Hepatocyte (in vitro differentiated cells): ENCODE measurements at regions not wholly inside any gene's neighbourhood (a gene's known extent, or its start where the extent isn't known, plus 50 kb on each side); places are given as distances from the start of the nearest gene placed in this dataset.

Experiments used
- EZH2phosphoT487 ChIP-seq: fragments of 200-600 bp; sonication (generic); IDR thresholded peaks from one replicate; pipeline ENCODE4 v1.6.1; 2018; ENCODE audit warnings: antibody characterized with exemption, mild to moderate bottlenecking, low read depth, moderate library complexity; ENCODE audit not compliant: unreplicated experiment, severe bottlenecking
- TF ChIP-seq, protein P1 (sequence below): fragments of 200-600 bp; sonication (generic); IDR thresholded peaks from 2 replicates; pipeline ENCODE4 v1.5.1; 2016; ENCODE audit warnings: antibody characterized with exemption, mild to moderate bottlenecking; ENCODE audit not compliant: poor library complexity

DNA sequence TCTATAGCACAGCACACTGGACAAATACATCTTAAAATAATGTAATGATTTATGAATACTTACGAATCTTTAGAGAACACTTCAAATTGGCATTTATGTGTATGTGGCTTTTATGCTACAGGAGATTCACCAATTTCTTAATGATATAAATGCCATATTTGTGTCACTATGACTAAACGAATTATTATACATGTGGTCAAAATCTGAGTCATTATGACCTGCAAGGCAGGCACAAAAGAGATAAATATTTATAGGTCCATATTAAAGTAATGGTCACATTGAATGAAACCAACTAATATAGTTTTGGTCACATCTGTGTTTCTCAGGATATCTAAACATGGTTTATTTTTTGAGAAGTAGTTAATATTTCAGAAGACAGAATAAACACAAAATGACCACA lies 232.3 kb upstream of the SEMA6D start:
- TF ChIP-seq, protein P1, sequence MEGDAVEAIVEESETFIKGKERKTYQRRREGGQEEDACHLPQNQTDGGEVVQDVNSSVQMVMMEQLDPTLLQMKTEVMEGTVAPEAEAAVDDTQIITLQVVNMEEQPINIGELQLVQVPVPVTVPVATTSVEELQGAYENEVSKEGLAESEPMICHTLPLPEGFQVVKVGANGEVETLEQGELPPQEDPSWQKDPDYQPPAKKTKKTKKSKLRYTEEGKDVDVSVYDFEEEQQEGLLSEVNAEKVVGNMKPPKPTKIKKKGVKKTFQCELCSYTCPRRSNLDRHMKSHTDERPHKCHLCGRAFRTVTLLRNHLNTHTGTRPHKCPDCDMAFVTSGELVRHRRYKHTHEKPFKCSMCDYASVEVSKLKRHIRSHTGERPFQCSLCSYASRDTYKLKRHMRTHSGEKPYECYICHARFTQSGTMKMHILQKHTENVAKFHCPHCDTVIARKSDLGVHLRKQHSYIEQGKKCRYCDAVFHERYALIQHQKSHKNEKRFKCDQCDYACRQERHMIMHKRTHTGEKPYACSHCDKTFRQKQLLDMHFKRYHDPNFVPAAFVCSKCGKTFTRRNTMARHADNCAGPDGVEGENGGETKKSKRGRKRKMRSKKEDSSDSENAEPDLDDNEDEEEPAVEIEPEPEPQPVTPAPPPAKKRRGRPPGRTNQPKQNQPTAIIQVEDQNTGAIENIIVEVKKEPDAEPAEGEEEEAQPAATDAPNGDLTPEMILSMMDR, result no peak
- TF ChIP-seq EZH2phosphoT487, result no peak
